ENCODE measurements at regions not wholly inside any gene's neighbourhood (a gene's known extent, or its start where the extent isn't known, plus 50 kb on each side); places are given as distances from the start of the nearest gene placed in this dataset.

DNA sequence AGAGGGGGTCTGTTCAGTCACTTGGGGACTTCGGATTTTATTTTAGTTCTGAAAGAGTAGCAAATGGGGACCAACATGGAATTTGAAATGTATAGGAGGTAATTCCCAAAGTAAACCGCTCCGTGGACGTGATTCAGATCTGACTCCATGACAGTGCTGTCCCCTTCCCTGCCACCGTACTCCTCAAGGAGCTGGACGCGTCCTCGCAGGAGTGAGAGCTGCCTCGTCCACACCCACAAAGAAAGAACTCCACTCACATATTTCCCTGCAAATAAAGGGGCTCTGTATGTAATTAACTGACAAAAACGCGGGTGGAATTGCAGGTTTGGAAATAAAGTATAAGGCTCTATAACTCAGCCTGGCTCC lies 183.6 kb downstream of the ETS2 start:
- no peak overlapping the region for H3K4me3 ChIP-seq (ENCODE audit: low read depth, low read length)
- TF ChIP-seq POLR2A (IDR thresholded peaks at IDR 0.05; ENCODE audit: extremely low read depth, insufficient read length) = no peak
- TF ChIP-seq CTCF (IDR thresholded peaks at IDR 0.05; ENCODE audit: low read depth, low read length) = no peak
- TF ChIP-seq, protein P1, sequence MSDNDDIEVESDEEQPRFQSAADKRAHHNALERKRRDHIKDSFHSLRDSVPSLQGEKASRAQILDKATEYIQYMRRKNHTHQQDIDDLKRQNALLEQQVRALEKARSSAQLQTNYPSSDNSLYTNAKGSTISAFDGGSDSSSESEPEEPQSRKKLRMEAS (IDR thresholded peaks at IDR 0.05; ENCODE audit: low read depth, low read length) = no peak
- TF ChIP-seq MYC (IDR thresholded peaks at IDR 0.05; ENCODE audit: low read depth, low read length) = no peak
- DNase-seq (ENCODE audit: low read depth) = no peak

DNA sequence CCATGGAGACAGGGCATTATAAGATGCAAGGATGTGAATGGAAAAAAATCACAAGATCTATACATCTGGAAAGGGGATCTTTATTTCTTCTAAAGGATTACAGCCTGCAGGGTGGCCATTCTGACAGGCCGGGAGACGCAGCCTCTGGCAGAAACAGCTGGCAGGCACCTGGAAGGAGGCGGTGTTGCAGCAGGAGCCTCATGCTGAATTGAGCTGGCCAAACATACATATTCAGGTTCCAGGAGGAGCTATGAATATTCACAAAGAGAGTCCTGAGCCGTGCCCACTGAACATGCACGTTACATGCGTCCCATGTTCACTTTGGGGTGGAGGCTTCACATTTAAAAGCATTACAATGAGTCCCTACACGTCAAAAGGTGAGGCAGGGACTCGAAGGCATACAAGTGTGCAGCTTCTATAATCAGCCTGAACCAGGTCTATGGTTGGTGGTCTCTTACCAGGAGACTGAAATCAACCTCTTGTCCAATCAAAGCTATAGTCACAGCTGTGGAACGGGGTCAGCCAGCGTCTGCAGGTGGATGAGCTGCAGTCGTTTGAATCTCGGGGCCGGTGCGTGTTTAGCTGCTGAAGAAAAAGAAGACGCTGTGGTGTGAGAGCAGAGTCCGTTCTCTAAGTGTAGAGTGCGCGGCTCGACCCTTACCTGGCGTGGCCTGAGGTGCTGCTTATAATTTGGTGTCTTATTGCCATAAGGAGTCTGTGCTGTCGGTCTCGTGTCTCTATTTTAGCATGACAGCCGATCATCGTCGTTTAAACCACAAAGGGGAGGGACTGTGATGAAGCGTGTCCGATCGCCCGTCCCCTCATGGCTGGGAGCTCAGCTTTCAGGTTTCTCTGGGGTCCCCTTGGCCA lies 183.0 kb downstream of the ETS2 start:
- TF ChIP-seq, protein P1 (IDR thresholded peaks at IDR 0.05; ENCODE audit: low read depth, low read length) = no peak
- DNase-seq (ENCODE audit: low read depth) = no peak
- H3K4me3 ChIP-seq (ENCODE audit: low read depth, low read length) = no peak overlapping the region

GRCh38 chr21:38987633-38988508 lies 182.1 kb downstream of the ETS2 start:
- peak; percentile 34 for DNase-seq (ENCODE audit: low read depth)
- TF ChIP-seq, protein P1 (IDR thresholded peaks at IDR 0.05; ENCODE audit: low read depth, low read length) = no peak
- H3K4me3 ChIP-seq (ENCODE audit: low read depth, low read length) = no peak overlapping the region

DNA sequence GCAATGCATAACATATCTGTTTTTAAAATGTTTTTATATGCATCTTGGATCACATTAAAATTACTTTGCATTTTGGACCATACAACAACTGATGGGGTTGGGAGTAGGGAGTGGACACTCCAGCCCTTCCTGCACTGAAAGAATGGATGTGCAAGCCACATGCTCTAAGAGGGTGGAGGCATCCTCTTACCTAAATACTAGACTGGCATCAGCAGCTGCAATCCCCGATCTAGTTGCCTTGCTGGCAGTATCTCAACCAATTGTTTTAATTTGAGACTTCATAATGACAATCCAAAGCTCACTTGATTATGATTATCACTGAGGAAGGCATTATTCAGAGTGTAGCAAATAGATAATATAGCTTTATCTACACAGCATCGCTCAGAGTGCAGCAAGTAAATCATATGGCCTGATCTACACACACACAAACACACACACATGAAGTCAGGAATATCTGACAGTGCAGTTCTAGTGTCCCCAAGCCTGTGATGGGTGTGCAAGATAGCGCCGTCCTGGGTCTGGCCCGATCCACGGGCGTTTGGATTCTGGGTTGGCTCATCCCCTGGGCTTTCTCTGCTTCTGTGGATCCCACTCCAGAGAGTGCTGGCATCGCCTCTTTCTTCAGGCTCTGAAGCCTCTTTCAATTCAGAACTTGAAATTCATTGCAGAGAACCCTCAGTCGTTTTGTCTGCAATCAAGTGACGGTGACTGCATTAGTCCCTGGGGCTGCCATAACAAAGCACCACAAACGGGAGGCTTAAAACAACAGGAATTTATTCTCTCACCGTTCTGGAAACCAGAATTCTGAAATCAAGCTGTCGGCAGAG lies 181.3 kb downstream of the ETS2 start:
- TF ChIP-seq POLR2A (IDR thresholded peaks at IDR 0.05; ENCODE audit: extremely low read depth, insufficient read length) (no peak), CTCF (IDR thresholded peaks at IDR 0.05; ENCODE audit: low read depth, low read length) (no peak), MYC (IDR thresholded peaks at IDR 0.05; ENCODE audit: low read depth, low read length) (no peak)
- TF ChIP-seq, protein P1 (IDR thresholded peaks at IDR 0.05; ENCODE audit: low read depth, low read length) = no peak
- no peak for DNase-seq (ENCODE audit: low read depth)
- H3K4me3 ChIP-seq (ENCODE audit: low read depth, low read length) = no peak overlapping the region

DNA sequence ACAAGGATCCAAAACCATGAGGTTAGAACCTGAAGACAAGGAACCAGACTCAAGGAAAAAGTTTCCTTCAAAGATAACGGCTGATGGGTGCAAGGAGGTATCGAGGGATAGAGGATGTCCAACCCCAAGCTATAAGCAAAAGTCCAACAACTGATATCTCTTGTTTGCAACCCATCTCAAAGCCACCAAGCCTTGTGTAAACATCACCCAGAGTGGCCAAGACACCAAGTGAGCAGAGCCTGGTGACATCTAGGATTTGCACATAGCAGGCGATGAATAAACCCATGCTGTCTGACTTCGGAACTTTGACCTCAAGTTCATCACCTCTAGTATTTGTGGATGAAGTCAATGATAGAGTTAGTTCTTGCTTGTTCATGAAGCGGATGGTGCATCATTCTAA lies 180.7 kb downstream of the ETS2 start:
- no peak for DNase-seq (ENCODE audit: low read depth)
- TF ChIP-seq, protein P1 (IDR thresholded peaks at IDR 0.05; ENCODE audit: low read depth, low read length) = no peak
- TF ChIP-seq POLR2A (IDR thresholded peaks at IDR 0.05; ENCODE audit: extremely low read depth, insufficient read length) (no peak), MYC (IDR thresholded peaks at IDR 0.05; ENCODE audit: low read depth, low read length) (no peak), CTCF (IDR thresholded peaks at IDR 0.05; ENCODE audit: low read depth, low read length) (no peak)
- H3K4me3 ChIP-seq (ENCODE audit: low read depth, low read length) = no peak overlapping the region

DNA sequence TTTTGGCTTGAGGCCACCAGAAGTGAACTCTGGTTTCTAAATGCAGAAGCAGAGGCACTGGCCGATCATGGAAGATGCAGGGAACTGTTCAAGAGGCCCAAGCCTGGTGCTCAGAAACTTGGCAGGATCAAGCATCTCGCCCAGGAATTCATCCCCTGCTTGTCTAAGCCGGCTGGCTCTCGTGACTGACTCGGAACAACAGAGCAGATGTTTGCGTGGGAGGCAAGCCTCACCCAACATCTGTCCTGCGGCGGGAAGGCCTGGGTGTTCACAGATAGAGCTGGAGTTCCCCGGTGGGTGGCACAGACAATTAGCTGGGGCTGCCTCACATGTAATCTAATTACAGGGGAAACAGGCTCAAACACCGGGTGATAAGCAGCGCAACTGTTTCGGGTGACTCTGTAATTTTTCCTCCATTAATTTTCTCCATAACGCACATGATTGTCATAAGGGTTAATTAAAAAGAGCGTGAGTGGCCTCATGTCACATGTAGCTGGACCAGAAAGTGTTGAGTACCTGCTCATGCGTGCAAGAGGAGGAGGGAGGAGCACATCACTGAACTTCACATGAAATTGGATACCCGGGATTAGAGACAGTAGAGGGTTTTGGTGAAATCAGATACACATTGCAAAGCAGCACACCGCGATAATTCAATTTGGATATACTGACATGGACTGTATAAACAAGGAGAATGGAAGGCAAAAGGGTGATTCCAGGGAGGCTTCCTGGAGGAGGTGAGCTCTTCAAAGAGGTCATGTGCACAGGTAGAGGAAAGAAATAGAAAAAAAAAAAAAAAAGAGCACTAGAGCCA lies 180.0 kb downstream of the ETS2 start:
- DNase-seq (ENCODE audit: low read depth) = peak; percentile 89
- H3K4me3 ChIP-seq (ENCODE audit: low read depth, low read length) = no peak overlapping the region
- TF ChIP-seq POLR2A (IDR thresholded peaks at IDR 0.05; ENCODE audit: extremely low read depth, insufficient read length) (no peak), MYC (IDR thresholded peaks at IDR 0.05; ENCODE audit: low read depth, low read length) (peak; percentile 49), CTCF (IDR thresholded peaks at IDR 0.05; ENCODE audit: low read depth, low read length) (no peak)
- TF ChIP-seq, protein P1 (IDR thresholded peaks at IDR 0.05; ENCODE audit: low read depth, low read length) = peak; percentile 58; the same call in 1 of the 2 replicates
